HepG2 (cell line): ENCODE measurements at regions not wholly inside any gene's neighbourhood (a gene's known extent, or its start where the extent isn't known, plus 50 kb on each side); places are given as distances from the start of the nearest gene placed in this dataset.
A peak's percentile ranks its signal among the peaks of the same experiment; 100 is the strongest.

Experiments used
- ATAC-seq: fragments of 200-7000 bp; cut with Tn5 transposase; 3 replicates; pipeline ENCODE4 v1.9.1; 2020; ENCODE audit warnings: mild to moderate bottlenecking, moderate library complexity
- BruUV-seq: library from RNA; stranded (reverse); fragments of 400-500 nt; replicated peaks from 2 replicates; lab custom pipeline; 2021; lab: Mats Ljungman, UMichigan
- CTCF ChIA-PET: fragments of 300-600 bp; formaldehyde crosslinking; extraction: SDS; loops from one replicate; lab custom pipeline; 2021; ENCODE audit warnings: low total read pairs, inconsistent platforms, low intra/inter-chr PET ratio; lab: Yijun Ruan, JAX
- POLR2A ChIA-PET: fragments of 350-600 bp; sonication (Branson Sonifier 250); formaldehyde crosslinking; loops from one replicate; lab custom pipeline; 2020; ENCODE audit warnings: antibody characterized with exemption, inconsistent platforms; lab: Yijun Ruan, JAX
- DNase-seq: peaks from one replicate; pipeline ENCODE4 v3.0.0-alpha.2; 2015; ENCODE audit warnings: low spot score
- FAIRE-seq: peaks from 3 replicates; lab custom pipeline; 2011; peaks lifted over from hg19 to GRCh38; lab: Jason Lieb, UNC
- H2AFZ ChIP-seq: one replicate; pipeline ENCODE4 v1.6.1; 2011; ENCODE audit warnings: low read length, inconsistent platforms
- H3K27ac ChIP-seq: fragments of 300-600 bp; 3 replicates; pipeline ENCODE4 v1.8.0; 2011; ENCODE audit warnings: mixed run types, mild to moderate bottlenecking, mixed read lengths, low read length, inconsistent platforms; ENCODE audit not compliant: insufficient read depth; ENCODE audit errors: extremely low read length
- H3K27me3 ChIP-seq, 2 experiments: fragments of 200-600 bp in 1 of 2; 2 replicates in 1 of 2; 3 replicates in 1 of 2; pipeline versions ENCODE4 v1.6.0 to v1.8.0; 2011; ENCODE audit warnings: low read length in 2 of 2, mild to moderate bottlenecking in 2 of 2, moderate library complexity in 2 of 2, inconsistent platforms in 1 of 2; ENCODE audit not compliant: insufficient read depth in 2 of 2, control insufficient read depth in 1 of 2
- H3K36me3 ChIP-seq, 2 experiments: fragments of 200-600 bp in 1 of 2; replicated peaks in 1 of 2; 2 replicates in 1 of 2; 3 replicates in 1 of 2; pipeline versions ENCODE4 v1.5.1 to v1.8.0; 2011; ENCODE audit warnings: low read length in 2 of 2, inconsistent platforms in 1 of 2; ENCODE audit not compliant: insufficient read depth in 2 of 2, control insufficient read depth in 1 of 2
- H3K4me1 ChIP-seq: 2 replicates; pipeline ENCODE4 v1.5.1; 2012; ENCODE audit warnings: low read length, inconsistent platforms; ENCODE audit not compliant: insufficient read depth
- H3K4me2 ChIP-seq: 2 replicates; pipeline ENCODE4 v1.6.0; 2011; ENCODE audit warnings: low read depth, low read length, inconsistent platforms
- H3K4me3 ChIP-seq, 3 experiments: fragments of 200-600 bp in 1 of 3; sonication (generic), shearing (Covaris generic) in 1 of 3; replicated peaks in 1 of 3; 2 replicates each; pipeline ENCODE4 v1.5.1; 2011 to 2016; ENCODE audit warnings: low read length in 3 of 3, inconsistent platforms in 2 of 3, low read depth in 2 of 3, mild to moderate bottlenecking in 2 of 3, control low read depth in 1 of 3, mixed read lengths in 1 of 3; ENCODE audit not compliant: insufficient read depth in 1 of 3
- H3K79me2 ChIP-seq: one replicate; pipeline ENCODE4 v1.6.1; 2011; ENCODE audit warnings: low read length, inconsistent platforms; ENCODE audit not compliant: insufficient read depth
- H3K9ac ChIP-seq: 2 replicates; pipeline ENCODE4 v1.6.0; 2011; ENCODE audit warnings: mild to moderate bottlenecking, low read depth, low read length, inconsistent platforms; ENCODE audit not compliant: insufficient read depth
- H3K9me3 ChIP-seq: 2 replicates; pipeline ENCODE4 v1.5.1; 2012; ENCODE audit warnings: mild to moderate bottlenecking, low read length
- H4K20me1 ChIP-seq: 2 replicates; pipeline ENCODE4 v1.6.0; 2011; ENCODE audit warnings: inconsistent platforms, mild to moderate bottlenecking, low read length, moderate library complexity; ENCODE audit not compliant: insufficient read depth
- ASH2L ChIP-seq: fragments of 300-600, 200-600 bp; sonication (generic); IDR thresholded peaks from 2 replicates; pipeline ENCODE4 v1.7.0; 2017; ENCODE audit warnings: low read depth, mild to moderate bottlenecking, moderate library complexity, mixed read lengths, low read length; ENCODE audit not compliant: insufficient read length
- HOXA5 ChIP-seq: sonication (generic); formaldehyde crosslinking; IDR thresholded peaks from 2 replicates; pipeline ENCODE4 v1.4.0; 2020; ENCODE audit warnings: missing genetic modification reagents
- IRF9 ChIP-seq: sonication (generic); formaldehyde crosslinking; IDR thresholded peaks from 2 replicates; pipeline ENCODE4 v1.8.0; 2022; ENCODE audit warnings: missing genetic modification reagents, mild to moderate bottlenecking, borderline replicate concordance
- JUN ChIP-seq: sonication (generic); formaldehyde crosslinking; IDR thresholded peaks from 2 replicates; pipeline ENCODE4 v1.4.0; 2020; ENCODE audit warnings: mild to moderate bottlenecking, missing genetic modification reagents
- MNT ChIP-seq: fragments of 450-650 bp; IDR thresholded peaks from 2 replicates; pipeline ENCODE4 v1.6.1; 2016
- NFE2L1 ChIP-seq: sonication (generic); formaldehyde crosslinking; IDR thresholded peaks from 2 replicates; pipeline ENCODE4 v1.4.0; 2020; ENCODE audit warnings: missing genetic modification reagents, mild to moderate bottlenecking, borderline replicate concordance
- NFKBIZ ChIP-seq: IDR thresholded peaks from 2 replicates; pipeline ENCODE4 v1.6.1; 2018; ENCODE audit warnings: missing genetic modification reagents, missing compliant biosample characterization
- ZMYM4 ChIP-seq: sonication (generic); formaldehyde crosslinking; IDR thresholded peaks from 2 replicates; pipeline ENCODE4 v1.8.1; 2023; ENCODE audit warnings: mild to moderate bottlenecking, missing genetic modification reagents
- ZNF205 ChIP-seq: IDR thresholded peaks from 2 replicates; pipeline ENCODE4 v1.6.1; 2018; ENCODE audit warnings: missing biosample characterization, missing genetic modification reagents
- ZNF260 ChIP-seq: sonication (generic); formaldehyde crosslinking; IDR thresholded peaks from 2 replicates; pipeline ENCODE4 v1.4.0; 2020; ENCODE audit warnings: missing genetic modification reagents, low read depth, mild to moderate bottlenecking, borderline replicate concordance
- ZNF30 ChIP-seq: sonication (generic); formaldehyde crosslinking; IDR thresholded peaks from 2 replicates; pipeline ENCODE4 v1.5.0; 2020; ENCODE audit warnings: mild to moderate bottlenecking, missing genetic modification reagents
- WGBS: methylation state at CpG from one replicate; pipeline ENCODE4 v1.1.6; 2017; ENCODE audit warnings: low lambda C conversion rate; 5-methylcytosine and 5-hydroxymethylcytosine counted together
- in situ Hi-C: cut with HindIII; loops from 2 replicates; pipeline ENCODE4 v1.10.0; 2017; ENCODE audit warnings: low pct_unique_long_range_greater_than_20kb; ENCODE audit not compliant: extremely low pct_ligation_motif_present
- intact Hi-C: fragments of 100-400 bp; cut with micrococcal nuclease; formaldehyde crosslinking; loops from one replicate; pipeline ENCODE4 v1.10.0; 2022; ENCODE audit not compliant: unreplicated experiment
- TF ChIP-seq, protein P1 (sequence below): sonication (generic); formaldehyde crosslinking; conservative IDR thresholded peaks from 2 replicates; pipeline ENCODE4 v1.8.1; 2023; ENCODE audit warnings: missing genetic modification reagents

- TF ChIP-seq IRF9 (CRISPR knock-in tag): no peak
- TF ChIP-seq ZMYM4 (CRISPR knock-in tag): no peak
- no peak for TF ChIP-seq ZNF205 (CRISPR knock-in tag)
- TF ChIP-seq ZNF260 (CRISPR knock-in tag): no peak
- no peak for TF ChIP-seq ASH2L
- TF ChIP-seq ZNF30 (CRISPR knock-in tag): no peak
Observed at GRCh38 chr20:57791966-57792365, 82.2 kb upstream of the PMEPA1 start (continued).

DNA sequence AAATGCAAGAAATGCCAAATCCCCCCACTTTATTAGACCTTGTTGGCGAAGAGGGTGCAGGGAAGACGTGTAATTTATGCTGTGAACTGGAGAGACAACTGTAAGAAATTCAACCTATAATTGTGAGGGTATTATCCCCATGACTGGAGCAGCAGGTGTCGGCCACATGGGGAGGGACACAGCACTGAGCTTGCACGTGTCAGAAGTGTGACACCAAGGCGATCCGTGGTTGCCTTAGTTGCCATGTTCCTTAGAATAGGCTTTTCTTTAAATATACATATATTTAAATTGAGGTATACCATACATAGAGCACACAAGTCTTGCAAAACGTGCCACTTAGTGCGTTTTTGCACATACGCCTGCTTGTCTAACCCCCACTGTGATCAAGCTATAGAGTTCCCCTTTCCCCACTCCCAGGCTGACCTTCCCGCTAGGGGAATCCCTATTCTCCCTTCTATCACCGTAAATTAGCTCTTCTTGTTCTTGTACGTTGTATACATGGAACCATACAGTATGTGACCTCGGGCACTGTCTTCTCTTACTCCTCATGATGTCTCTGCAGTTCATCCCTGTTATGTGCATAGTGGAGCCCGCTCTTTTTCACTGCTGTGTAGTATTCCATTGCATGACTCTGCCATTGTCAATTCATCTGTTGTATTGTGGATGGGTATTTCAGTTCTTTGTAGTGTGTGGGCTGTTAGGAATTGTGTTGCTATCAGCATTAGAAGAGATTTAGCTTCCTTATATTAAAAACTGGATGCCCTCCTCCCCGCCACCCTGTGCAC, 81.6 kb upstream of the PMEPA1 start:
- DNase-seq: no peak
- Histone ChIP-seq H2AFZ (no peak overlapping the region), H3K9me3 (no peaks in the 10 kb centered on the region), H3K4me3 (no peak overlapping the region), H3K4me1 (peaks cover 8% of the 10 kb centered on the region; the same call in 1 of the 2 replicates), H3K9ac (no peak overlapping the region), H3K79me2 (no peaks in the 10 kb centered on the region), H3K27me3 (peaks cover 6 to 69% of the 10 kb centered on the region in 2 experiments), H4K20me1 (no peaks in the 10 kb centered on the region), H3K4me2 (no peak overlapping the region), H3K27ac (no peak overlapping the region), H3K36me3 (no peaks in the 10 kb centered on the region)
- 18% methylated on average over 15 of the region's 15 CpGs for WGBS
- ATAC-seq: no peak
- ChIA-PET POLR2A (no interaction called here), CTCF (no interaction called here)
- FAIRE-seq: no peak
- no TSS peak for BruUV-seq
- in situ Hi-C loops (no loop called here), intact Hi-C loops (no loop called here)
- no peak for TF ChIP-seq HOXA5 (CRISPR knock-in tag)
- TF ChIP-seq NFKBIZ (CRISPR knock-in tag): no peak
- TF ChIP-seq, protein P1, sequence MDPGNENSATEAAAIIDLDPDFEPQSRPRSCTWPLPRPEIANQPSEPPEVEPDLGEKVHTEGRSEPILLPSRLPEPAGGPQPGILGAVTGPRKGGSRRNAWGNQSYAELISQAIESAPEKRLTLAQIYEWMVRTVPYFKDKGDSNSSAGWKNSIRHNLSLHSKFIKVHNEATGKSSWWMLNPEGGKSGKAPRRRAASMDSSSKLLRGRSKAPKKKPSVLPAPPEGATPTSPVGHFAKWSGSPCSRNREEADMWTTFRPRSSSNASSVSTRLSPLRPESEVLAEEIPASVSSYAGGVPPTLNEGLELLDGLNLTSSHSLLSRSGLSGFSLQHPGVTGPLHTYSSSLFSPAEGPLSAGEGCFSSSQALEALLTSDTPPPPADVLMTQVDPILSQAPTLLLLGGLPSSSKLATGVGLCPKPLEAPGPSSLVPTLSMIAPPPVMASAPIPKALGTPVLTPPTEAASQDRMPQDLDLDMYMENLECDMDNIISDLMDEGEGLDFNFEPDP (CRISPR knock-in tag): no peak
- TF ChIP-seq MNT: peak; percentile 82
- no peak for TF ChIP-seq NFE2L1 (CRISPR knock-in tag)
- TF ChIP-seq JUN: no peak
